Trophoblast cell (in vitro differentiated cells and primary cell): ENCODE measurements at regions not wholly inside any gene's neighbourhood (a gene's known extent, or its start where the extent isn't known, plus 50 kb on each side); places are given as distances from the start of the nearest gene placed in this dataset.

Experiments used
- DNase-seq, 2 donors: peaks; one replicate each; pipeline ENCODE4 v3.0.0-alpha.2; 2016
- H2AFZ ChIP-seq: 2 replicates; pipeline ENCODE4 v1.6.1; 2013; ENCODE audit warnings: low read length, moderate library complexity, mild to moderate bottlenecking; ENCODE audit not compliant: insufficient read depth, poor library complexity
- H2AK5ac ChIP-seq: 2 replicates; pipeline ENCODE4 v1.6.1; 2013; ENCODE audit warnings: mild to moderate bottlenecking, low read length
- H2BK120ac ChIP-seq: 2 replicates; pipeline ENCODE4 v1.6.1; 2013; ENCODE audit warnings: low read length, mild to moderate bottlenecking, moderate library complexity; ENCODE audit not compliant: insufficient read depth, poor library complexity
- H2BK12ac ChIP-seq: 2 replicates; pipeline ENCODE4 v1.6.1; 2013; ENCODE audit warnings: mild to moderate bottlenecking, low read length, moderate library complexity
- H2BK5ac ChIP-seq: 2 replicates; pipeline ENCODE4 v1.6.1; 2013; ENCODE audit warnings: low read length, low read depth, moderate library complexity, mild to moderate bottlenecking; ENCODE audit not compliant: poor library complexity
- H3K14ac ChIP-seq: 2 replicates; pipeline ENCODE4 v1.6.1; 2013; ENCODE audit warnings: mild to moderate bottlenecking, low read length
- H3K18ac ChIP-seq: 2 replicates; pipeline ENCODE4 v1.6.1; 2013; ENCODE audit warnings: mild to moderate bottlenecking, low read length
- H3K23ac ChIP-seq: 2 replicates; pipeline ENCODE4 v1.6.1; 2013; ENCODE audit warnings: low read length
- H3K27ac ChIP-seq: 2 replicates; pipeline ENCODE4 v1.5.1; 2013; ENCODE audit warnings: low read depth, mild to moderate bottlenecking, inconsistent platforms, low read length, moderate library complexity
- H3K27me3 ChIP-seq: 2 replicates; pipeline ENCODE4 v1.6.1; 2013; ENCODE audit warnings: inconsistent platforms, mild to moderate bottlenecking, low read length, moderate library complexity; ENCODE audit not compliant: insufficient read depth
- H3K36me3 ChIP-seq, 2 experiments: 1 replicate in 1 of 2; 2 replicates in 1 of 2; pipeline ENCODE4 v1.6.1; 2013; ENCODE audit warnings: low read length in 2 of 2, mild to moderate bottlenecking in 2 of 2, moderate library complexity in 1 of 2; ENCODE audit not compliant: insufficient read depth in 2 of 2, control insufficient read depth in 1 of 2
- H3K4ac ChIP-seq: 2 replicates; pipeline ENCODE4 v1.6.1; 2013; ENCODE audit warnings: low read depth, mild to moderate bottlenecking, low read length, moderate library complexity
- H3K4me1 ChIP-seq, 2 experiments: 1 replicate in 1 of 2; 2 replicates in 1 of 2; pipeline ENCODE4 v1.6.1; 2013; ENCODE audit warnings: low read length in 2 of 2, mild to moderate bottlenecking in 2 of 2, moderate library complexity in 1 of 2; ENCODE audit not compliant: insufficient read depth in 2 of 2, control insufficient read depth in 1 of 2
- H3K4me2 ChIP-seq: 2 replicates; pipeline ENCODE4 v1.6.1; 2013; ENCODE audit warnings: inconsistent platforms, mild to moderate bottlenecking, low read length, moderate library complexity
- H3K4me3 ChIP-seq: 2 replicates; pipeline ENCODE4 v1.5.1; 2013; ENCODE audit warnings: mild to moderate bottlenecking, low read depth, low read length, inconsistent platforms
- H3K79me1 ChIP-seq: one replicate; pipeline ENCODE4 v1.6.1; 2013; ENCODE audit warnings: low read length
- H3K79me2 ChIP-seq: 2 replicates; pipeline ENCODE4 v1.6.1; 2013; ENCODE audit warnings: low read length, mild to moderate bottlenecking; ENCODE audit not compliant: control insufficient read depth, insufficient read depth, poor library complexity
- H3K9ac ChIP-seq: 2 replicates; pipeline ENCODE4 v1.6.1; 2013; ENCODE audit warnings: mild to moderate bottlenecking, low read length
- H3K9me3 ChIP-seq: 2 replicates; pipeline ENCODE4 v1.6.1; 2013; ENCODE audit warnings: low read depth, mild to moderate bottlenecking, control low read depth, inconsistent platforms, low read length; ENCODE audit not compliant: insufficient read depth
- H4K12ac ChIP-seq: 2 replicates; pipeline ENCODE4 v1.6.1; 2013; ENCODE audit warnings: low read depth, mild to moderate bottlenecking, low read length, moderate library complexity
- H4K8ac ChIP-seq: 2 replicates; pipeline ENCODE4 v1.6.1; 2013; ENCODE audit warnings: low read depth, mild to moderate bottlenecking, low read length, moderate library complexity
- H4K91ac ChIP-seq: one replicate; pipeline ENCODE4 v1.6.1; 2013; ENCODE audit warnings: low read depth, mild to moderate bottlenecking, low read length, moderate library complexity
- WGBS: extraction: QIAGEN DNeasy Blood & Tissue Kit; methylation state at CpG from one replicate; pipeline ENCODE4 v1.1.7; 2013; ENCODE audit warnings: missing lambda C conversion rate; ENCODE audit not compliant: insufficient read length, insufficient coverage; ENCODE audit errors: extremely low coverage; 5-methylcytosine and 5-hydroxymethylcytosine counted together

DNA sequence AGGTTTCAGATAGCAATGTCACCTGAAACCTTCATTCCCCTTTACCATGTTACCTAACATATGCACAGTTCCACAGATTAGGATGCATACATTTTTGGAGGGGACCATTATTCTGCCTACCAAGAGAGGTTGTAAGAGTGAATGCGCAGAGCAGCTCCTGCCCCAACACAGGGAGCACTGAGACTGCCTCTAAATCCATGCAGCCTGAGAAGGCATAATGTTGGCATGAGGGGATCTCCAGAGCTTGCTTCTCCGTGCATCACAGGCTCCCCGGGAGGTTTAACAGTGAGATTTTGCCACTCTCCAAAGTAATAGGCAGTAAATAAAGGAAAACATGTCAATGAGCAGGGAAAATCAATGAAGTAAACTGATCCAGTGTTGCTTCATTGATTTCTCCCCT is 410.8 kb downstream of the PCDH7 start:
- no peak overlapping the region for H2BK120ac ChIP-seq
- no peaks in the 10 kb centered on the region for H3K4me1 ChIP-seq
- H3K79me2 ChIP-seq = no peaks in the 10 kb centered on the region
- DNase-seq = no peak
- H3K23ac ChIP-seq = no peak overlapping the region
- no peak overlapping the region for H4K12ac ChIP-seq
- H3K18ac ChIP-seq = no peak overlapping the region
- no peak overlapping the region for H3K4ac ChIP-seq
- H3K4me3 ChIP-seq = no peak overlapping the region
- no peak overlapping the region for H2AFZ ChIP-seq
- no peak overlapping the region for H4K91ac ChIP-seq
- H4K8ac ChIP-seq = no peak overlapping the region
- no peak overlapping the region for H2AK5ac ChIP-seq
- WGBS = no CpG with 5 or more reads among the region's 3 CpGs
- no peak overlapping the region for H3K27ac ChIP-seq
- H3K9ac ChIP-seq = no peak overlapping the region
- no peaks in the 10 kb centered on the region for H3K27me3 ChIP-seq
- H2BK5ac ChIP-seq = no peak overlapping the region
- no peaks in the 10 kb centered on the region for H3K36me3 ChIP-seq
- no peaks in the 10 kb centered on the region for H3K79me1 ChIP-seq
- H3K9me3 ChIP-seq = no peaks in the 10 kb centered on the region
- H3K14ac ChIP-seq = no peak overlapping the region
- no peak overlapping the region for H2BK12ac ChIP-seq
- H3K4me2 ChIP-seq = no peak overlapping the region

DNA sequence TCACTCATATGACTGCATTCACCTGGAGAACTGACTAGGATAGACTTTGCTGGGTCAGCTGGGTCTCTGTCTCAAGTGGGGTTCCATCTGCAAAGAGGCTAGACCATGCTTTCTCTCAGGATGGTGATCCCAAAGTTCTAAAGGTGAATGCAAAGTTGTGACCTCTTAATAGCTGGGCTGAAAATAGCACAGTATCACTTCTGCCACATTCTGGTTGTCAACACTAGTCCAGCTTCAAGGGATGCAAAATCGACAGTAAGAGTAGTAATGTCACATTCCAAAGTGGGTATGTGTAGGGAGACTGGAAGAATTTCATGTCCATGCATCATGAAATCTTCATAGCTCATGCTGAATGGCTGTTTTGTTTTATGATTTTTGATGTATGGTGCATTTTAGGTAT is 414.6 kb downstream of the PCDH7 start:
- Histone ChIP-seq H3K36me3 (no peaks in the 10 kb centered on the region), H3K9ac (no peak overlapping the region), H3K4ac (no peak overlapping the region), H2AFZ (no peak overlapping the region), H2AK5ac (no peak overlapping the region), H3K23ac (no peak overlapping the region), H2BK120ac (no peak overlapping the region), H4K12ac (no peak overlapping the region), H3K4me3 (no peak overlapping the region), H3K9me3 (no peaks in the 10 kb centered on the region), H2BK5ac (no peak overlapping the region), H3K14ac (no peak overlapping the region), H4K91ac (no peak overlapping the region), H4K8ac (no peak overlapping the region), H3K18ac (no peak overlapping the region), H3K4me2 (no peak overlapping the region), H2BK12ac (no peak overlapping the region), H3K27ac (no peak overlapping the region), H3K79me1 (no peaks in the 10 kb centered on the region), H3K27me3 (no peaks in the 10 kb centered on the region), H3K4me1 (no peaks in the 10 kb centered on the region), H3K79me2 (no peaks in the 10 kb centered on the region)
- no CpG with 5 or more reads among the region's 1 CpG for WGBS
- no peak for DNase-seq

DNA sequence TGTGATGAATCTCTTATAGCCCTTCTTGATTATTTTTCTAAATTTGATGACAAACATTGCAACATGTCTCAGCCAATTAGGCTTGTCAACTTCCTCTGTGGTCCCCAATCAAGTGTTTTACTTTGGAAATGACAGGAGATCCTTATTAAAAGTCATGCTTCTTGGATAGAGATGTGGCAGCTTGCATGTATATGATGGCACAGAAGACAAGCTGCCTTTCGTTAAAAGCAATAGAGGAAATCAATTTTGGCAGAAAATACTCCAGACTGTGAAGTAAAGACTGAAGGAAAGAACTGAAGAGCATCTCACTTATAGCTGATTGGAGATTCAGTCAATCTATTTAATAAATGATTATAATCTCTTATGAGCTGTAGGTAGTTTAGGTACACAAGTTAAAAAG is 419.6 kb downstream of the PCDH7 start:
- Histone ChIP-seq H3K79me2 (no peaks in the 10 kb centered on the region), H4K12ac (no peak overlapping the region), H3K4ac (no peak overlapping the region), H2AK5ac (no peak overlapping the region), H3K27ac (no peak overlapping the region), H3K27me3 (no peaks in the 10 kb centered on the region), H3K14ac (no peak overlapping the region), H2BK12ac (no peak overlapping the region), H3K23ac (no peak overlapping the region), H3K9me3 (no peaks in the 10 kb centered on the region), H3K4me1 (no peaks in the 10 kb centered on the region), H3K9ac (no peak overlapping the region), H2AFZ (no peak overlapping the region), H2BK5ac (no peak overlapping the region), H3K18ac (no peak overlapping the region), H3K36me3 (peaks cover 0 to 3% of the 10 kb centered on the region in 2 experiments), H3K4me3 (no peak overlapping the region), H2BK120ac (no peak overlapping the region), H4K8ac (no peak overlapping the region), H3K4me2 (no peak overlapping the region), H4K91ac (no peak overlapping the region), H3K79me1 (no peaks in the 10 kb centered on the region)
- no CpG with 5 or more reads among the region's 1 CpG for WGBS
- DNase-seq = no peak

DNA sequence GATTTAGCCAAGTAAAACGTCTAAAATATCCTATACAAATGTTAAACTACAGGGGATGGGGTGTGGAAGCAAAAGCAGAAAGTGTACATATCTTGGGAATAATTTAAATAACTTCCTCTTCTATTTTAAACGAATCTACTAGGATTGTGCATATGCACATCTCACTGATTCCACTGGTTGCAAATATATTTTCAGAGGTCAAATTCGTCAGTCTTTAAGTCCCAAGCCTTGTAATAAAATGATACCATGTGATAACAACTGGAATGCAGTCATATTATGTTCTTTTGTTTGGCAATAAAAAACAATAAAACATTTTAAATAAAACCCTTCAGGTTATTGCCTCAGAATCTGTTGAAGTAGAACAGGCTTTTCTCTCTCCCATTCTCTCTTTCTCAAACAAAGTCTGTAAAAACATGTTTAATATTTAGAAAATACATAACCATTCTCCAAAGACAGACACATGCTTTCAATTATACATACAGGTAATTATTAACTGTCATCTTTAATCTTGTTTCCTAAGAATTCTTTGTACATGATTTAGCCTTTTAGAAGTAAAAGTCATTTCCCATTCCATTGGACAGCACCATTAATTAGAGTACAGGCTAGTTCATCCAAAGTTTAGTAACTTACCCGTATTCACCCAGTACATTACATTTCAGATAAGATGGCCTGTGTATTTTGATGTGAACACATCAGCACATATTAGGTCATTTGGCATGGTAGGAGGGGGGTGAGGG is 421.1 kb downstream of the PCDH7 start:
- no peak overlapping the region for H2AFZ ChIP-seq
- H3K36me3 ChIP-seq = peaks cover 0 to 3% of the 10 kb centered on the region in 2 experiments
- no peak for DNase-seq
- H2BK120ac ChIP-seq = no peak overlapping the region
- no peak overlapping the region for H3K18ac ChIP-seq
- no peaks in the 10 kb centered on the region for H3K9me3 ChIP-seq
- H4K91ac ChIP-seq = no peak overlapping the region
- no peak overlapping the region for H3K9ac ChIP-seq
- H3K4me3 ChIP-seq = no peak overlapping the region
- no peak overlapping the region for H2BK5ac ChIP-seq
- H3K4me2 ChIP-seq = no peak overlapping the region
- no peaks in the 10 kb centered on the region for H3K79me1 ChIP-seq
- H3K4me1 ChIP-seq = no peaks in the 10 kb centered on the region
- H2AK5ac ChIP-seq = no peak overlapping the region
- no peak overlapping the region for H4K8ac ChIP-seq
- no peak overlapping the region for H2BK12ac ChIP-seq
- H3K23ac ChIP-seq = no peak overlapping the region
- H4K12ac ChIP-seq = no peak overlapping the region
- H3K14ac ChIP-seq = no peak overlapping the region
- H3K4ac ChIP-seq = no peak overlapping the region
- H3K79me2 ChIP-seq = no peaks in the 10 kb centered on the region
- no CpG with 5 or more reads among the region's 4 CpGs for WGBS
- no peaks in the 10 kb centered on the region for H3K27me3 ChIP-seq
- H3K27ac ChIP-seq = no peak overlapping the region
